ENCODE measurements at regions not wholly inside any gene's neighbourhood (a gene's known extent, or its start where the extent isn't known, plus 50 kb on each side); places are given as distances from the start of the nearest gene placed in this dataset.
"Not testable (repeated sequence)": the region's sequence is repeated elsewhere in the genome, so short reads cannot be mapped to it uniquely, and the experiment has no call there.

DNA sequence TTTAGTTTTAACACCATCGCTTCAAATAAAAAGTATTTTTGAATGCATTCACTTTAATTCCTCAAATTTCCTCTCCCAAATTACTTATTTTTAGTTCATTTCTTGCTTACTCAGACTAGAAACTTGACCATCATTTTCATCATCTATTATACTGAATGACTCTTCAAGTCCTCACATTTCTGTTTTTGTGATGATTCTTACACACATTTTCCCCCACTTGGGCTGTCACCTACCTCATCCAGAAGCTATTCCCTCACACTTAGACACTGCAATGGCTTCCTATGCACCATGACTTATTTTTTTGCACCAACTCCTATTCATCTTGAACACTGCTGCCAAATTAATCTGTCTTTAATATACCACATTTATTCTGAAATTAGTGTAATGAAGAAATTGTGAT, 239.6 kb upstream of the DUSP10 start:
- no peak for DNase-seq

DNA sequence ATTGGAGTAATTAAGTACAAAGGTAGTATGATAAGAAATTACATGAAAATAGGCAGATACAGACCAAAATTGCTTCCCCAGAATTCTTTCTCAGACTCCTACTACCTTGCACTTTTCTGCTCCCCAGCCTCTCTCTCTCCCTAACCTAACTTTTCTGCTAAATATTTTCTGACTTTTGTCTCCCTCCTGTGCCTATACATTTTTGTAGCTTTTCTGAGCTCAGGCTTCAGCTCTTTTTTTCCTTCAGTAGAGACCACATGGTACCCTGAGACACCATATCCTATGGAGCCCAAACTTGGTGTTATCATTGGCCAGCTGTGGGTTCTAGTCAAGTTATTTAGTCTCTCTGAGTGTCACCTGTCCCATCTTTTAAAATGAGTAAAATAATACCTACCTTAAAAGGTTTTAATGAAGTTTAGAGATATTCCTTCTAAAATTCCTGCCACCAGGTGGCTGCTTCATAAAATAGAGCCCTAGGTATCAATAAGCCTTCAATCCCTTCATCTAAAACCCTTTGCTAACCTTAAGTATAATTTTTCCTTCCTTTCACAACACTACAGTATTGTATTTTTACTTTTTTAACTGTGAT, 237.6 kb upstream of the DUSP10 start:
- no peak for DNase-seq

DNA sequence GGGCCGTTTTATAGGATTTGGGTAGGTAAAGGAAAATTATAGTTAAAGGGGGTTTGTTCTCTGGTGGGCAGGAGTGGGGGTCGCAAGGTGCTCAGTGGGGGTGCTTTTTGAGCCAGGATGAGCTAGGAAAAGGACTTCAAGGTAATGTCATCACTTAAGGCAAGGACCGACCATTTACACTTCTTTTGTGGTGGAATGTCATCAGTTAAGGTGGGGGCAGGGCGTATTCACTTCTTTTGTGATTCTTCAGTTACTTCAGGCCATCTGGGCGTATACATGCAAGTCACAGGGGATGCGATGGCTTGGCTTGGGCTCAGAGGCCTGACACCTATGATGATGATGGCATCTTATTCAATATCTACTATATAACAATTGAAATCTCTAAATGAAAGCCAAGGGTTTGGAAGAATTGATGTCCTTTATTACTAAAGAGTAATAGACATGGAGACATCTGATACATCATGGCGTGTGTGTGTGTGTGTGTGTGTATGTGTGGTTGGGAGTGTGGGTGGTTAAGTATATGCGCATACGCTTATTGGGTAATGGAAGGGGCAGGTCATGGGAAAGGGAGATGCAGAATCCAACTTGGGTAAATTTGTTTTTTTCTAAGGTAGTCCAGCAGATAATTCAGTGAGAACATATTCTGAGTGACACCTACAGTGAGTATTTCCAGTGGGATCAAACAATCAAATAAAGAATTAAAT, 236.9 kb upstream of the DUSP10 start:
- not testable (repeated sequence) for DNase-seq

DNA sequence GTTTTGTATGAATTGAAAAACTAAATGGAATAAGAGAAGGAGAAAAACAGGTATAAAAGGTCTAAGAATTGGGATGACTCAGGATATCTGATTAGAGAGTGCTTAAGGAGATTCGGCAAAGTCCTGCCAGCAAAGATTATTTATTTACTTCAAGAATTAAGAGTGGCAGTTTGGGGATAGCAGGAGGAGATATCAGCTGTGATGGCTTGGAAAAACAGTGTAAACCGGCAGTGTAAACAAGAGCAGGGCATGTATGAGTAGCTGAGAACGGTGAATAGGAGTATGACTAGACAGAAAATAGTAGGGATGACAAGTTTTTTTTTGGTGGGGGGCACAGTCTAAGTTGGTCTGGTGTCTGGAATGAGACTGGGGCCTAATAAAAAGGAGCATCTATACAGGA, 231.9 kb upstream of the DUSP10 start:
- DNase-seq: not testable (repeated sequence)

DNA sequence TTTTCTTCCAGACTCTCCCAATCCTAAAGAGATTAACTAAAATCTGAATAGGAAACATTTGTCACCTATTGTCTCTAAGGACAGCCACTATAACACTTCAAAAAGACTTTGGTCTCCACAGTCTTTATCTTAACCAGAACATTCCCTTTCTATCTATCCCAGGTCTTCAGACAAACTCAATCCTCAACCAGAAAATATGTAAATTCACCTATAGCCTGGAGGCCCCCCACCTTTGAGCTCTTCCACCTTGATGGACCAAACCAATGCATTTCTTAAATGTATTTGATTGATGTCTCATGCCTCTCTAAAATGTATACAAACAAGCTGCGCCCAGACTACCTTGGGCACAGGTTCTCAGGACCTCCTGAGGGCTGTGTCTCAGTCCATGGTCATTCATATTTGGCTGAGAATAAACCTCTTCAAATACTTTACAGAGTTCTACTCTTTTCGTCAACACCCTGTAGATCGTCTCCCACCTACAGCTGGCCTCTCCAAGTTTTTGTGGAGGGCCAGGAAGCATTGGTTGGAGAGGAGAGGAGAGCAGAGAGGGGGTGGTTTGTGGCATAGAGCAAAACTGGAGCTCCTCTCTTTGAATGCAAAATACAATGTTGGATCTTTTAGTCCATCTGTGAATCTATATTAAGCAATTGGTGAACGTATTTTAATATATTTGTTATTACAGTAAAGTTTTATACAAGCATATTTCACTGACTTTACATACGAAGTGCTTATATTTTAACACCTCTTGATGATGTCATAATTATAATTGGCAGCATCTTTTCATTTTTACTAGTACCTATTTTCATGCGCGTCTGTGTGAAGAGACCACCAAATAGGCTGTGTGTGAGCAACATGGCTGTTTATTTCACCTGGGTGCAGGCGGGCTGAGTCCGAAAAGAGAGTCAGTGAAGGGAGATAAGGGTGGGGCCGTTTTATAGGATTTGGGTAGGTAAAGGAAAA, 230.7 kb upstream of the DUSP10 start:
- DNase-seq: no peak

DNA sequence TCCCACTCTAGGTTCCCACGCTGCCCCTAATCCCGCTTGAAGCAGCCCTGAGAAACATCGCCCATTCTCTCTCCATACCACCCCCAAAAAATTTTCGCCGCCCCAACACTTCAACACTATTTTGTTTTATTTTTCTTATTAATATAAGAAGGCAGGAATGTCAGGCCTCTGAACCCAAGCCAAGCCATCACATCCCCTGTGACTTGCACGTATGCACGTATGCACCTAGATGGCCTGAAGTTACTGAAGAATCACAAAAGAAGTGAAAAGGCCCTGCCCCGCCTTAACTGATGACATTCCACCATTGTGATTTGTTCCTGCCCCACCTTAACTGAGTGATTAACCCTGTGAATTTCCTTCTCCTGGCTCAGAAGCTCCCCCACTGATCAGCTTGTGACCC, 229.1 kb upstream of the DUSP10 start:
- DNase-seq: not testable (repeated sequence)

DNA sequence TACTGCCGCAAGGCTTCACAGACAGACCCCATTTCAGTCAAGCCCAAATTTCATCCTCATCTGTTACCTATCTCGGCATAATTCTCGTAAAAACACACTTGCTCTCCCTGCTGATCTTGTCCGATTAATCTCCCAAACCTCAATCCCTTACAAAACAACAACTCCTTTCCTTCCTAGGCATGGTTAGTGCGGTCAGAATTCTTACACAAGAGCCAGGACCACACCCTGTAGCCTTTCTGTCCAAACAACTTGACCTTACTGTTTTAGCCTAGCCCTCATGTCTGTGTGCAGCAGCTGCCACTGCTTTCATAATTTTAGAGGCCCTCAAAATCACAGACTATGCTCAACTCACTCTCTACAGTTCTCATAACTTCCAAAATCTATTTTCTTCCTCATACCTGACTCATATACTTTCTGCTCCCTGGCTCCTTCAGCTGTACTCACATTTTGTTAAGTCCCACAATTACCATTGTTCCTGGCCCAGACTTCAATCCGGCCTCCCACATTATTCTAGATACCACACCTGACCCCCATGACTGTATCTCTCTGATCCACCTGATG, 227.5 kb upstream of the DUSP10 start:
- DNase-seq: not testable (repeated sequence)

DNA sequence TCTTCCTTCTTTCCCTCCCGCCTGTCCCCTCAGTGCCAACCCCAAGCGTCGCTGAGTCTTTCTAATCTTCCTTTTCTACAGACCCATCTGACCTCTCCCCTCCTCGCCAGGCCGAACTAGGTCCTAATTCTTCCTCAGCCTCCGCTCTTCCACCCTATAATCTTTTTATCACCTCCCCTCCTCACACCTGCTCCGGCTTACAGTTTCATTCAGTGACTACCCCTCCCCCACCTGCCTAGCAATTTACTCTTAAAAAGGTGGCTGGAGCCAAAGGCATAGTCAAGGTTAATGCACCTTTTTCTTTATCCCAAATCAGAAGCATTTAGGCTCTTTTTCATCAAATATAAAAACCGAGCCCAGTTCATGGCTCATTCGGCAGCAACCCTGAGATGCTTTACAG, 225.6 kb upstream of the DUSP10 start:
- DNase-seq: not testable (repeated sequence)

DNA sequence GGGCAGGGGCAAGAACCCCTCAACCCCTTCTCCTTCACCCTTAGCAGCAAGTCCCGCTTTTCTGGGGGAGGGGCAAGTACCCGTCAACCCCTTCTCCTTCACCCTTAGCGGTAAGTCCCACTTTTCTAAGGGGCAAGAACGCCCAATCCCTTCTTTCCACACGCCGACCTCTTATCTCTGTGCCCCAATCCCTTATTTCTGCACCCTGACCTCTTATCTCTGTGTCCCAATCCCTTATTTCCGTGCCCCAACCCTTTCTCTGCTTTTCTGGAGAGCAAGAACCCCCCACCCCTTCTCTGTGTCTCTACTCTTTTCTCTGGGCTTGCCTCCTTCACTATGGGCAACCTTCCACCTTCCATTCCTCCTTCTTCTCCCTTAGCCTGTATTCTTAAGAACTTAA, 225.0 kb upstream of the DUSP10 start:
- DNase-seq: not testable (repeated sequence)

DNA sequence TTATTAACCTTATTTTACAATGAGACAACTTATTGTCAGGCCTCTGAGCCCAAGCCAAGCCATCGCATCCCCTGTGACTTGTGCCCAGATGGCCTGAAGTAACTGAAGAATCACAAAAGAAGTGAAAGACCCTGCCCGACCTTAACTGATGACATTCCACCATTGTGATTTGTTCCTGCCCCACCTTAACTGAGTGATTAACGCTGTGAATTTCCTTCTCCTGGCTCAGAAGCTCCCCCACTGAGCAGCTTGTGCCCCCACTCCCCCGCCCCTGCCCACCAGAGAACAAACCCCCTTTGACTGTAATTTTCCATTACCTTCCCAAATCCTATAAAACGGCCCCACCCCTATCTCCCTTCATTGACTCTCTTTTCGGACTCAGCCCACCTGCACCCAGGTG, 224.0 kb upstream of the DUSP10 start:
- not testable (repeated sequence) for DNase-seq

DNA sequence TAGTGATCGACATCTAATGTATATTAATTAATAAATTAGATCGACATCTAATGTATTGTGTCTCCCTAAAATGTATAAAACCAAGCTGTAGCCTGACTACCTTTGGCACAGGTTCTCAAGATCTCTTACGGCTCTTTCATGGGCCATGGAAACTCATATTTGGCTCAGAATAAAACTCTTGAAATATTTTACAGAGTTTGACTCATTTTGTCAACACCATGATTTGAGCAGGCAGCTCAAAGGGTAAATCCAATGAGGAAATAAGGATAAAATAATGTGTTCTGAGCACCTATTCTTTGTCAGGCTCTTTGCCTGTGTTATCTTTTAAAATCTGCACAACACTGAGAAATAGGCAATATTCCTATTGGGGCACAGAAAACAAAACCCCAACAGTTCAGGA, 223.4 kb upstream of the DUSP10 start:
- DNase-seq: no peak

DNA sequence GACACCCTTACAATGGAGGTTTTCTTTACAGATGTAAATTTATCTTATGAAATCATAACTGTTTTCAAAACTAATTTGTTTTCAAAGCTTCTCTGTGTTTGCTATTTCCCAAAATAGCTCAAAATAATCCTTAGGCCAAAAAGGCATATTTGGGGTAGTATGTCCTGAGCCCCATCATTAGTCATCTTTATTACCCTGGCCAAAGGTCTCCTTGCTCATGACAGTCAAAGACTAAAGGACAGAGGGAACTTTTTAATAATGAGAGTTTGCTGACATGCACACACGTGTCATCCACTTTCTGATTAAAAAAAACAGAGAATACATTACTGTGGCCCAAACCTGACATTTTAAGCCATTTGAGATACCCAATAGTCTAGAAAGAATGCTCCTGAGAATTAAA, 221.9 kb upstream of the DUSP10 start:
- no peak for DNase-seq

DNA sequence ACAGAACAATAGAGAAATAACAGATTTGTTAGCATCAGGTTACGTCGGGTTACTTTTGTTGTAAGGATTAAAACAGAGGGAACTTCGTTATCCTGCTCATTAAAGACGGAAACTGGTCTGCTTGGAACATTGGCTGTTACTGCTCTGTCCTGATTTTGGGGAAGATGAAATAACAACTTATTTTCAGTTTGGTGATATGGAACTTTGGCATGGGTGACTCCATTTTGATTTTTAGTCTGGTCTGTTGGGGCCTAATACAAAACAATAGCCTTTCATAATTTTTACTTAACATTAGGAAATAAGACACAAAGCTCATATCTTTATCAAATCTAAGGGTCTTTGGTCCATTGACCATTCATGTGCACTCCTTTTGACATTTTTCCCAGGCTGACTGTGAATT, 220.5 kb upstream of the DUSP10 start:
- DNase-seq: no peak

DNA sequence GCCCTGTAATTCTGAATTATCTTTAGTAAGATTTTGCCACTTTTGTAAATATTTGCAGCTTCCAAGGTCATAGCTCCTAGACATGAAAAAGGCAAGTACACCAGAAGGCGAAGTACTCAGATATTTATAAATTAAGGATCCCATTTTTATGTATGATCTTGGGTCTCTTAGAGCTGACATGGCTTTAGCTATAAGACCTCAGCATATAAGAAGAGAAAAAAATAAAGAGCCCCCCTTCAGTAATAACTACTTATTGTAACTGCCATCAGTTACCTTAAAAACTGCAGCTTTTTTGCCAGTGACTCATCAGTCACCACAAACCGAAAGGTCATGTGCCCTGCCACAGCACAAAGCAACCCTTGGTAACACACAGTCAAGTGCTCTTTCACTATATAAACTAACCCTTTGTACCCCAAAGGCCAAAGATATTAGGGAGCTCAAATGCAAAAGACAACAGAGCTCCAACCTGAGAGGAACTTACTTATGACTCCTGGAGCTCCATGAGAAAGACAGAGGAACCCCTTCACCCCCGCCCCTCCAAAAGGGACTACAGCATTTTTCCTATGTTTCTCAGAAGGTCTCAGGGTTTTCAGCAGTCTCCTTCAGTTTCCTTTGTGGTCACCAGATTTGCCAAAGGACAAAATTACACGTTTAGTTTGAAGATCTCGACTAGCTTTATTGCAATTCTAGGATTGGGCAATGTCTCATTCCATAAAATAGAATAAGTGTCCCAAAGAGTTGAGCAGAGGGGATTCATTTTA, 219.8 kb upstream of the DUSP10 start:
- DNase-seq: no peak

DNA sequence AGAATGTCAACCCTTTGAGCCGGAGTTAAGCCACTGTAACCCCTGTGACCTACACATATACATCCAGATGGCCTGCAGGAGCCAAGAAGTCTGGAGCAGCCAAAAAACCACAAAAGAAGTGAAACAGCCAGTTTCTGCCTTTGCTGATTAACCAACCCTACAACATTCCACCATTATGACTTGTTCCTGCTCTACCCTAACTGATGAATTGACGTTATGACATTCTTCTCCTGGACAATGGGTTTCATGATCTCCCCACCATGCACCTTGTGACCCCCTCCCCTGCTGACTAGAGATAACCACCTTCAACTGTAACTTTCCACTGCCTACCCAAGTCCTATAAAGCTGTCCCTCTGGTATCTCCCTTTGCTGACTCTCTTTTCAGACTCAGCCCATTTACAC, 216.3 kb upstream of the DUSP10 start:
- not testable (repeated sequence) for DNase-seq

DNA sequence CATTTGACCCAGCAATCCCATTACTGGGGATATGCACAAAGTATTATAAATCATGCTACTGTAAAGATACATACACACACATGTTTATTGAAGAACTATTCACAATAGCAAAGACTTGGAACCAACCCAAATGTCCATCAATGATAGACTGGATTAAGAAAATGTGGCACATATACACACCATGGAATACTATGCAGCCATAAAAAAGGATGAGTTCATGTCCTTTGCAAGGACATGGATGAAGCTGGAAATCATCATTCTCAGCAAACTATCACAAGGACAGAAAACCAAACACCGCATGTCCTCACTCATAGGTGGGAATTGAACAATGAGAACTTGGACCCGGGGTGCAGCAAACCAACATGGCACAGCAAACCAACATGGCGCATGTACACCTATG, 215.5 kb upstream of the DUSP10 start:
- not testable (repeated sequence) for DNase-seq

DNA sequence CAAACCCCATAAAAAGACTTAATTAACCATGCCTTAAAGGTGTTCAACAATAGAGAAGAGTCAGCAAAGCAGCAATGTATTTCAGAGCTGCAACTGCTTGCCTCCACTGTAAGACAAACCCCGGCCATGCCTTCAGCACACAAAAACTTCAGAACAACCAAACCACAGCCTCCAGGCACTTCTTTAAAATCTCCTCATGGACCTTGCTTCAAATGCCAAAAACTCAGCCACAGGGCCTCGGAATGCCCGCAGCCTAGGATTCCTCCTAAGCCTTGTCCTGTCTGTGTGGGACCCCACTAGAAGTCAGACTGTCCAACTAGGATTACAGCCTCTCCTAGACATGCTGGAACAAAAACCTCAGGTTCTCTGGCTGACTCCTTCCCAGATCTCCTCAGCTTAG, 208.1 kb upstream of the DUSP10 start:
- DNase-seq: no peak

DNA sequence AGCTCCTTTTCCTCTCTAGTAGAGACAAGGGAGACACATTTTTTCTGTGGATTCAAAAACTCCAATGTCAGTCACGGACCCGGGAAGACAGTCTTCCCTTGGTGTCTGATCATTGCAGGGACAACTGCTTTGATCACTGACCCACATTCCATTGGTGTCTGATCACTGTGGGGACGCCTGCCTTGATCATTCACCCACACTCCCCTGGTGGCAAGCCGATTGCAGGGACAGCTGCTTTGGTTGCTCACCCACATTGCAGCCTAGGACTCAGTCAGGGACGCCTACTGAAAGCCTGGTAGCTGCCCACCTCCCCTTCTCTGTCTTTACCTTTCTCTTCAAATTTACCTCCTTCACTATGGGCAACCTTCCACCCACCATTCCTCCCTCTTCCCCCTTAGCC, 206.6 kb upstream of the DUSP10 start:
- DNase-seq: no peak

DNA sequence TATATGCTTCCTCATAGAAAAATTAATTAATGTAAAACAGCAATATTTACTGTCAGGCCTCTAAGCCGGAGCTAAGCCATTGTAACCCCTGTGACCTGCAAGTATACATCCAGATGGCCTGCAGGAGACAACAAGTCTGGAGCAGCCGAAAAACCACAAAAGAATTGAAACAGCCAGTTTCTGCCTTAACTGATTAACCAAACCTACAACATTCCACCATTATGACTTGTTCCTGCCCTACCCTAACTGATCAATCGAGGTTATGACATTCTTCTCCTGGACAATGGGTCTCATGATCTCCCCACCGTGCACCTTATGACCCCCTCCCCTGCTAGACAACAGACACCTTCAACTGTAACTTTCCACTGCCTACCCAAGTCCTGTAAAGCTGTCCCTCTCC, 205.8 kb upstream of the DUSP10 start:
- no peak for DNase-seq

DNA sequence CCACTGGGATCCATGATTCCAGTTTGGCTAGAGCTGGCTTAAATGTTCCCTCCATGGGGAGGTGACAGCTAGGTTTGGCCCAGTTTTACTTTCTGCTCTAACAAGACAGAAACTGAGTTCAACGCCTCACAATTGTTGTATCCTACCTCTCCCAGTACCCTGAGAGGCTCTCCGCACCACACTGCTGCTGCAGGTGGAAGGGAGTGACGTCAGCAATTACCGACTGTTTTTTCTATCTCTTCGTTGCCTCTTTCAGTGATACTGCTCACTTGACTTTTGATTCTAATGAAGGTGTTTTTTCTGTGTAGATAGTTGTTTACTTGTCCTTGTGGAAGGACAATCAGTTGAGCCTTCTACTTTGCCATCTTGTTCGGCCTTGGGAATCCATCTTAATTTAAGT, 204.9 kb upstream of the DUSP10 start:
- no peak for DNase-seq

DNA sequence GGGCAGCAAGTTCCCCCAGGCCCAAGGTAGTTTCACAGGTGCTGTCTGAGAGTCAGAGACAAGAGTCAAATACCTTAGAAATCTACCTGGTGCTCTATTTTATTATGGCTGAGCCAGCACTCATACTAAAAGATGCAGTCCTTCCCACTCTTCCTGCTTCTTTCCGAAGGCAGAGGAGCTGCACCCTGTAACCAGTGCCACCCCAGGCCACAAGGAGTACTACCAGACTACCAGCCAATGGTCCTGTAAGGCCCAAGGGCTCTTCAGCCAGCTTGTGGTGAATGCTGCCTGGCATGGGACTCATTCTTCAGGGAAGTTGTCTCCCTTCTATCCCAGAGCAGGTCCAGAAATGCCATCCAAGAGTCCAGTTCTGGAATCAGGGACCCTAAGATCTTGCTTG, 203.8 kb upstream of the DUSP10 start:
- DNase-seq: no peak

DNA sequence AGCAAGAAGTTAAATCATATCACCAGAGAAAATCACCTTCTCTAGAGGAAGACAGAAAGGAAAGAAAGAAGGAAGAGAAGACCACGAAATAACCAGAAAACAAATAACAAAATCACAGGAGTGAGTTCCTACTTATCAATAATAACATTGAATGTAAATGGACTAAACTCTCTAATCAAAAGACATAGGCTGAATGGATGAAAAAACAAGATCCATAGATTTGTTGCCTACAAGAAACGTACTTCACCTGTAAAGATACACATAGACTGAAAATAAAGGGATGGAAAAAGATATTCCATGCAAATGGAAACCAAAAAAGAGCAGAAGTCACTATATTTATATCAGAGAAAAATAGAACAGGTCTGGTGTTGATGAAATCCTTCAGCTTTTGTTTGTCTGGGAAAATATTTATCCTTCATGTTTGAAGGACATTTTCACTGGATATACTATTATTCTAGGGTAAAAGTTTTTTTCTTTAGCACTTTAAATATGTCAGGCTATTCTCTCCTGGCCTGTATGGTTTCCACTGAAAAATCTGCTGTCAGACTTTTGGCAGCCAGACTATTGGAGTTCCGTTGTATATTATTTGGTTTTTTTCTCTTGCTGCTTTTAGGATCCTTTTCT, 202.5 kb upstream of the DUSP10 start:
- DNase-seq: no peak
